ENCODE measurements at regions not wholly inside any gene's neighbourhood (a gene's known extent, or its start where the extent isn't known, plus 50 kb on each side); places are given as distances from the start of the nearest gene placed in this dataset.
A peak's percentile ranks its signal among the peaks of the same experiment; 100 is the strongest.
"Not testable (repeated sequence)": the region's sequence is repeated elsewhere in the genome, so short reads cannot be mapped to it uniquely, and the experiment has no call there.

DNA sequence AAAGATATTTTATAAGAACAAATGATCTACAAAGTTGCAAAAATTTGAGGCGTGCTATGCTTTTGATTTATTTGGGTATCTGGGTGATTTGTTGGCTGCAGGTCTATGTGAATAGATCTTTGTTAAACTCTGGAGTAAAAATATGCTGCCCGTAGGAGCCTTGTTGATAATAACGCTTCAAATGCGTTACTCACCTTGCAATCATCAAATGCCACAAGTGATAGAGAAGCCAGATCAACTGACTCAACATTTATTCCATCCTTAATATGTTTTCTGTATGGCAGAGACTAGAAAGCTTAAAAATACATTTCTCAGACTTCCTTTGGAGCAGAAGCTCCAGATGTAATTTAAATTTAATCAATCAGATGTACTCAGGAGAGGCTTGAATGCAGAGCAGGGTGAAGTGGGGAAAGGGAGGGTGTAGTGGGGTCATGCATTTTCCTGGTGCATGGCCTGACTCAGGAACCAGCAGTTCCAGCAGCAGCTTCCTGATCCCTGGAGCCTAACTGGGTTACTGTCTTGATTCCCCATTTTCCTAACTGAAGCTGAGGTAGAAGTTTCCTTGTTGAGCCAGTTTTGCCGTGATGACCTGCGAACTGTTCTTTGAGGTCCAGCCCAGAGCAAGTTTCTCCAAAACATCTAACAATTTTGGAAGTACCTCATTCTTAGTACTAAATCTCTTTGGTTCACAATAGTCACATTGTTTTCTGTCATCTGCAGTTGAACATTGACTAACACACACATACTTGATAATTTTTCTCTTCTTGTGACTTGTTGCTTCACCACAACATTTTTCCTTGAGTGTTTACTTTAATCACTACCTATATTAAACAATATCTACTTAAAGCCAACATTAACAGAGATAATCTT lies 284.7 kb upstream of the CWC22 start:
- DNase-seq (ENCODE audit: low spot score), result peak; percentile 8

- DNase-seq (ENCODE audit: low spot score), result no peak
Observed at GRCh38 chr2:180291060-180291459, 284.0 kb upstream of the CWC22 start.

GRCh38 chr2:180289627-180290026 lies 282.5 kb upstream of the CWC22 start:
- DNase-seq (ENCODE audit: low spot score), result no peak

GRCh38 chr2:180279581-180279980 lies 272.5 kb upstream of the CWC22 start:
- no peak for DNase-seq (ENCODE audit: low spot score)

- no peak for DNase-seq (ENCODE audit: low spot score)
Observed at GRCh38 chr2:180276733-180277132, 269.6 kb upstream of the CWC22 start.

DNA sequence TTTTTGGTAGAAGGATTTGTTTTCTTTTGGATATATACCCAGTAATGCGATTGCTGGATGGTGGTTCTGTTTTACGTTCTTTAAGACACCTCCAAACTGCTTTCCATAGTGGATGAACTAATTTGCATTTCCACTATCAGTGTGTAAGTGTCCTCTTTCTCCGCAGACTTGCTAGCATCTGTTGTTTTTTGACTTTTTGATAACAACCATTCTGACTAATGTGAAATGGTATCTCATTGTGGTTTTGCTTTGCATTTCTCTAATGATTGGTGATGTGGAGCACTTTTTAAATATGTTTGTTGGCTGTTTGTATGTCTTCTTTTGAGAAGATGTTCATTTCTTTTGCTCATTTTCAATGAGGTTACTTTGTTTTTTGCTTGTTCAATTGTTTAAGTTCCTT lies 260.9 kb upstream of the CWC22 start:
- no peak for DNase-seq (ENCODE audit: low spot score)

GRCh38 chr2:180261976-180262375 lies 254.9 kb upstream of the CWC22 start:
- DNase-seq (ENCODE audit: low spot score), result no peak

DNA sequence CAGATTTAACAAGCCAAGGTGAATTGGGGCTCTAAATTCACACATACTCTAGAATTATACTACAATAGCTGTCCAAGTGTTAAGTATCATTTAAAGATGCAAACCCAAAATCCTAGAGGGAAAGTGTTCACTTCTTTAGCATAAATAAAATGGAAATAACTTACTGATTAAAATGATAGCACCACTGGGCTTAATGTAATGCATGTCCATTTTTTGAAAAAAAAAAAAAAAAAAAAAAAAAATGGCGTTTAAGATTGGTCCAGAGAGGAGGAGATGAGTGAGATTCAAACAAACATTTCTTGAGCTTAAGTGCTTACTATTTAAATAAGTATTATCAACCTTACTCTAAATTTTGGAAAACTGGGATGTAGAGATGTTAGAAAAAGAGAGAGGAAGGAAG lies 251.5 kb upstream of the CWC22 start:
- DNase-seq (ENCODE audit: low spot score), result no peak

DNA sequence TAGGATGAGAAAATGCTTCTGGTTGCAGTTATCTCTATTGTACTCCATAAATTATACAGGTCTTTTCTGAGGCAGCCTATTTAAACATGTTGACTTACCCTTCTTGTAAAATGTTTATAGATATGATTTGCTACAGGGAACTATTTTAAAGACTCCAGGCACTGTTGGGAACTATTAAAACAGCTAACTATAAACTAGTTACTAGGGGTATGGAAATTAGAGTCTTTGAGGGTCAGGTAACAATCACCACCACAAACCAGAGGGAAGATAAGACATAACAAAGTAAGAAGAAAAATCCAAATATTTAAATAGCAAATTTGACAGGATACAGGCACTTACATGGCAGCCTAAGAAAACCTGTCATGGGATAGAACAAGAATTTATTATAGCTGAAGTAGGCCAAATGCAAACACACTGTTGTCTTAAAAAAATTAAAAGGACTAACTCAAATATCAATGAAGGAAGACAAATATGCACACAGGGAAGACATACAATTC lies 251.0 kb upstream of the CWC22 start:
- DNase-seq (ENCODE audit: low spot score), result no peak

DNA sequence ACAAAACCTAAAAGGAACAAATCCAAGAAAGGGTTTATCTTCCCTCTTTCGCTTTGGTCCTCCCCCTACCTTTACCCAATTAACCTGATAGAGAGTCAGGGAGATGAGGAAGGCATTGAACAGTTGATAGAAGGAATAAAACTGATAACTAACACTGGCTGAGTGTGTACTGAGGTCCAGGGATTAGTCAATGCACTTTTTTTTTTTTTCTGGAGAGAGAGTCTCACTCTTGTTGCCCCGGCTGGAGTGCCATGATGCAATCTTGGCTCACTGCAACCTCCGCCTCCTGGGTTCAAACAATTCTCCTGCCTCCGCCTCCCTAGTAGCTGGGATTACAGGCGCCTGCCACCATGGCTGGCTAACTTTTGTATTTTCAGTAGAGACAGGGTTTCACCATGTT lies 250.2 kb upstream of the CWC22 start:
- DNase-seq (ENCODE audit: low spot score), result no peak

GRCh38 chr2:180255981-180256380 lies 248.9 kb upstream of the CWC22 start:
- DNase-seq (ENCODE audit: low spot score), result no peak

- no peak for DNase-seq (ENCODE audit: low spot score)
Observed at GRCh38 chr2:180254872-180255271, 247.8 kb upstream of the CWC22 start.

- DNase-seq (ENCODE audit: low spot score), result no peak
Observed at GRCh38 chr2:180247658-180248057, 240.6 kb upstream of the CWC22 start.

- no peak for DNase-seq (ENCODE audit: low spot score)
Observed at GRCh38 chr2:180246268-180246667, 239.2 kb upstream of the CWC22 start.

GRCh38 chr2:180240774-180241173 lies 233.7 kb upstream of the CWC22 start:
- DNase-seq (ENCODE audit: low spot score), result peak; percentile 11

GRCh38 chr2:180238729-180239128 lies 231.6 kb upstream of the CWC22 start:
- DNase-seq (ENCODE audit: low spot score), result no peak

GRCh38 chr2:180236061-180236460 lies 229.0 kb upstream of the CWC22 start:
- not testable (repeated sequence) for DNase-seq (ENCODE audit: low spot score)

DNA sequence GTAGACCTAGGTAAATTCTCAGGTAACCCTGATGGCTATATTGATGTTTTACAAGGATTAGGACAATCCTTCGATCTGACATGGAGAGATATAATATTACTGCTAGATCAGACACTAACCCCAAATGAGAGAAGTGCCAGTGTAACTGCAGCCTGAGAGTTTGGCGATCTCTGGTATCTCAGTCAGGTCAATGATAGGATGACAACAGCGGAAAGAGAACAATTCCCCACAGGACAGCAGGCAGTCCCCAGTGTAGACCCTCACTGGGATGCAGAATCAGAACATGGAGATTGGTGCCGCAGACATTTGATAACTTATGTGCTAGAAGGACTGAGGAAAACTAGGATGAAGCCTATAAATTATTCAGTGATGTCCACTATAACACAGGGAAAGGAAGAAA lies 228.4 kb upstream of the CWC22 start:
- not testable (repeated sequence) for DNase-seq (ENCODE audit: low spot score)

- DNase-seq (ENCODE audit: low spot score), result not testable (repeated sequence)
Observed at GRCh38 chr2:180234991-180235390, 227.9 kb upstream of the CWC22 start.

DNA sequence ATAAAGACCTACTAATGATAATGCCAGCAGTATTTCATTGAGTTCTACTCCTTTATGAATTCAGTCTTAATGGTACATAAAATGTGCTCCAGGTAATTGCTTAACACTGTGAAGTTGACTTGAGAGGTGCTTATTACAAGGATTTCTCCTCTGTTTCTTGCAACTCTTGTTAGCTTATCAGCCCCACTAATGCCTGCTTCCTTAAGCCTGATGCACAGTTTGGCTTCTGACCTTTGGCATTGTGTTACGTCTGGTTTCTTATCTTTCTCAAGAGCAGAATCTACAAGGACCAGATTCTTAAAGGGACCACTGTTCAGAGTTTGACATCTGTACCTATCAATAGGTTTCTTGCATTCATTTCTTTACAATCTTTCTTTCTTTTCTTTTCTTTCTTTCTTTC lies 223.9 kb upstream of the CWC22 start:
- no peak for DNase-seq (ENCODE audit: low spot score)

DNA sequence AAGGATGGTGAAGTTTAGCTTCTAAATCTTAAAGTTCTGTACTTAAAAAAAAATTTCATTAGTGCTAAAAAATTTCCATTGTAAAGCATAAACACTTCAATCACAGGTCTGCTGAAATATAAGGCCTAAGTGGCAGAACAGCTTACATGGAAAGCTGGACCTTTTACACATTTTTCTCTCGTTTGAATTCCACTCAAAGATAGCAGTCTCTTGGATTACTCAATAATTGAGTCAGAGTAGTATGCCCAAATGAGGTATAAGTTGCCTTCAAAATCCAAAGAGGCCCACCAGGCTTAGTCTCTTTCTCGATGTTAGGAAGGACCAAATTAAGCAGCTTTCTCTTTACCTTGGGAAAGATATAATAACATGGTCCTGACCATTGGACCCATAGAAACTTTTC lies 220.4 kb upstream of the CWC22 start:
- DNase-seq (ENCODE audit: low spot score), result no peak

DNA sequence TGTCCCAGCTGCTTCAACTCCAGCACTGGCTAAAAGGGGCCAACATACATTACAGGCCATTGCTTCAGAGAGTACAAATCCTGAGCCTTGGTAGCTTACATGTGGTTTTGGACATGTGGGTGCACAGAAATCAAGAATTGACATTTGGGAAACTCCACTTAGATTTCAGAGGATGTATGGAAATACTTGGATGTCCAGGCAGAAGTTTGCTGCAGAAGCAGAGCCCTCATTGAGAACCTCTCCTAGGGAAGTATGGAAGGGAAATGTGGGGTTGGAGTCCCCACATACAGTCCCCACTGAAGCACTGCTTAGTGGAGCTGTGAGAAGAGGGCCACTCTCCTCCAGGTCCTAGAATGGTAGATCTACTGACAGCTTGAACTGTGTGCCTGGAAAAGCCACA lies 218.0 kb upstream of the CWC22 start:
- no peak for DNase-seq (ENCODE audit: low spot score)

DNA sequence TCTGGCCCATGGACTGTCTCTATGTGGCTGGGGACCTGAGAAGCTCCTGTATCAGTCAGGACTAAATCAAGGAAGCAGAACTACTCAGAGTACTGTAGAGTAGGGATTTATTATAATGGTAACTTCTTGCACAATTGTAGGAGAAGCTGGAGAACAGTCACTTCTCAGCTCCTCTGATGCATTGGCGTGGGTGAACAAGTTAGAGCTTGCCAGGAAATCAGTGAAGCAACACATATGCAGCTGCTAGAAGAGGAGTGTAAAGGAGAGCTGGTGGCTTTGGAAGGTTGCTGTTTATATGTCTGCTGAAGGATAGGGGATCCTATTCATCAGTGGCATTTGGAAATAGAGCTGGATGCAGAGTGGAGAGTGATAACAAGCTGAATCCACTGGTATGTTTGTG lies 215.5 kb upstream of the CWC22 start:
- peak; percentile 47 for DNase-seq (ENCODE audit: low spot score)

- DNase-seq (ENCODE audit: low spot score), result no peak
Observed at GRCh38 chr2:180219491-180219890, 212.4 kb upstream of the CWC22 start.

Measured in AG08396 (cell line).